K562 (cell line): ENCODE measurements at regions not wholly inside any gene's neighbourhood (a gene's known extent, or its start where the extent isn't known, plus 50 kb on each side); places are given as distances from the start of the nearest gene placed in this dataset.

Source experiments
- L3MBTL2 ChIP-seq: fragments of 450-650 bp; IDR thresholded peaks from 2 replicates; pipeline ENCODE4 v1.6.1; 2016; ENCODE audit warnings: mild to moderate bottlenecking, moderate library complexity
- LARP7 ChIP-seq: fragments of 450-650 bp; IDR thresholded peaks from 2 replicates; pipeline ENCODE4 v1.6.1; 2016
- NUFIP1 ChIP-seq: fragments of 450-650 bp; IDR thresholded peaks from 2 replicates; pipeline ENCODE4 v1.6.1; 2018; ENCODE audit not compliant: partially characterized antibody
- RBM17 ChIP-seq: fragments of 200-400 bp; formaldehyde crosslinking; IDR thresholded peaks from 2 replicates; pipeline ENCODE4 v1.6.1; 2017; ENCODE audit warnings: low read depth, mild to moderate bottlenecking, low read length, borderline replicate concordance
- RFX1 ChIP-seq: fragments of 450-650 bp; IDR thresholded peaks from 2 replicates; pipeline ENCODE4 v1.6.1; 2016; ENCODE audit warnings: mild to moderate bottlenecking, moderate library complexity
- TAF15 ChIP-seq: fragments of 200-400 bp; formaldehyde crosslinking; IDR thresholded peaks from 2 replicates; pipeline ENCODE4 v1.6.1; 2017; ENCODE audit warnings: mild to moderate bottlenecking, low read depth, low read length, moderate library complexity
- ZNF253 ChIP-seq: fragments of 250-450 bp; sonication (Bioruptor Pico); conservative IDR thresholded peaks from 2 replicates; pipeline ENCODE4 v1.6.1; 2021; ENCODE audit warnings: mild to moderate bottlenecking
- TF ChIP-seq, protein P1 (sequence below): fragments of 200-800 bp; sonication (Bioruptor generic); IDR thresholded peaks from 2 replicates; pipeline ENCODE4 v1.6.1; 2016; ENCODE audit warnings: missing genetic modification characterization, missing compliant biosample characterization
- TF ChIP-seq, protein P2 (sequence below), 2 experiments: fragments of 450-650 bp; conservative IDR thresholded peaks; 2 replicates each; pipeline ENCODE4 v1.6.1; 2017; ENCODE audit warnings: mild to moderate bottlenecking in 2 of 2, moderate library complexity in 2 of 2

DNA sequence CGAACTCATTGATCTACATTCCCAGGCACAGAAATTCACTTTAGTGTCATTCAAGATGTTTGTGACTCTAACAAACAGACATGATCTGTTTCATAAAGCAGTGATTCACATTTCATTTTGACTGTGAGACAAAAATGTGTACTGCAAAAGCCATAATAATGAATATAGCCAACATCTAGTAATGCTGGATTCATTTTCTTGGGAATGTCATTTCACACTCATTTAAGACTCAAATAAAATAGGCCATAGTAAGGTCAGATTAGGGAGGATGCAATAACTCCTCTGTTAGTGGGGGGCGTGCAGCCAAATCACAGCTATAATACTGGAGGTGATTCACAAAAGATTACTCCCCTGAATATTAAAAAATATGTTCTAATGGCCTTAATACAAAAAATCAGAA, 566.6 kb upstream of the ZWINT start (continued):
- TF ChIP-seq, protein P1, sequence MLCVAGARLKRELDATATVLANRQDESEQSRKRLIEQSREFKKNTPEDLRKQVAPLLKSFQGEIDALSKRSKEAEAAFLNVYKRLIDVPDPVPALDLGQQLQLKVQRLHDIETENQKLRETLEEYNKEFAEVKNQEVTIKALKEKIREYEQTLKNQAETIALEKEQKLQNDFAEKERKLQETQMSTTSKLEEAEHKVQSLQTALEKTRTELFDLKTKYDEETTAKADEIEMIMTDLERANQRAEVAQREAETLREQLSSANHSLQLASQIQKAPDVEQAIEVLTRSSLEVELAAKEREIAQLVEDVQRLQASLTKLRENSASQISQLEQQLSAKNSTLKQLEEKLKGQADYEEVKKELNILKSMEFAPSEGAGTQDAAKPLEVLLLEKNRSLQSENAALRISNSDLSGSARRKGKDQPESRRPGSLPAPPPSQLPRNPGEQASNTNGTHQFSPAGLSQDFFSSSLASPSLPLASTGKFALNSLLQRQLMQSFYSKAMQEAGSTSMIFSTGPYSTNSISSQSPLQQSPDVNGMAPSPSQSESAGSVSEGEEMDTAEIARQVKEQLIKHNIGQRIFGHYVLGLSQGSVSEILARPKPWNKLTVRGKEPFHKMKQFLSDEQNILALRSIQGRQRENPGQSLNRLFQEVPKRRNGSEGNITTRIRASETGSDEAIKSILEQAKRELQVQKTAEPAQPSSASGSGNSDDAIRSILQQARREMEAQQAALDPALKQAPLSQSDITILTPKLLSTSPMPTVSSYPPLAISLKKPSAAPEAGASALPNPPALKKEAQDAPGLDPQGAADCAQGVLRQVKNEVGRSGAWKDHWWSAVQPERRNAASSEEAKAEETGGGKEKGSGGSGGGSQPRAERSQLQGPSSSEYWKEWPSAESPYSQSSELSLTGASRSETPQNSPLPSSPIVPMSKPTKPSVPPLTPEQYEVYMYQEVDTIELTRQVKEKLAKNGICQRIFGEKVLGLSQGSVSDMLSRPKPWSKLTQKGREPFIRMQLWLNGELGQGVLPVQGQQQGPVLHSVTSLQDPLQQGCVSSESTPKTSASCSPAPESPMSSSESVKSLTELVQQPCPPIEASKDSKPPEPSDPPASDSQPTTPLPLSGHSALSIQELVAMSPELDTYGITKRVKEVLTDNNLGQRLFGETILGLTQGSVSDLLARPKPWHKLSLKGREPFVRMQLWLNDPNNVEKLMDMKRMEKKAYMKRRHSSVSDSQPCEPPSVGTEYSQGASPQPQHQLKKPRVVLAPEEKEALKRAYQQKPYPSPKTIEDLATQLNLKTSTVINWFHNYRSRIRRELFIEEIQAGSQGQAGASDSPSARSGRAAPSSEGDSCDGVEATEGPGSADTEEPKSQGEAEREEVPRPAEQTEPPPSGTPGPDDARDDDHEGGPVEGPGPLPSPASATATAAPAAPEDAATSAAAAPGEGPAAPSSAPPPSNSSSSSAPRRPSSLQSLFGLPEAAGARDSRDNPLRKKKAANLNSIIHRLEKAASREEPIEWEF = no peak
- TF ChIP-seq ZNF253 (CRISPR knock-in tag) (no peak), RFX1 (no peak), L3MBTL2 (no peak), LARP7 (no peak), TAF15 (no peak), RBM17 (no peak), NUFIP1 (no peak)
- TF ChIP-seq, protein P2, sequence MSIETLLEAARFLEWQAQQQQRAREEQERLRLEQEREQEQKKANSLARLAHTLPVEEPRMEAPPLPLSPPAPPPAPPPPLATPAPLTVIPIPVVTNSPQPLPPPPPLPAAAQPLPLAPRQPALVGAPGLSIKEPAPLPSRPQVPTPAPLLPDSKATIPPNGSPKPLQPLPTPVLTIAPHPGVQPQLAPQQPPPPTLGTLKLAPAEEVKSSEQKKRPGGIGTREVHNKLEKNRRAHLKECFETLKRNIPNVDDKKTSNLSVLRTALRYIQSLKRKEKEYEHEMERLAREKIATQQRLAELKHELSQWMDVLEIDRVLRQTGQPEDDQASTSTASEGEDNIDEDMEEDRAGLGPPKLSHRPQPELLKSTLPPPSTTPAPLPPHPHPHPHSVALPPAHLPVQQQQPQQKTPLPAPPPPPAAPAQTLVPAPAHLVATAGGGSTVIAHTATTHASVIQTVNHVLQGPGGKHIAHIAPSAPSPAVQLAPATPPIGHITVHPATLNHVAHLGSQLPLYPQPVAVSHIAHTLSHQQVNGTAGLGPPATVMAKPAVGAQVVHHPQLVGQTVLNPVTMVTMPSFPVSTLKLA (conservative IDR thresholded peaks at IDR 0.05) = no peak
